ENCODE measurements at regions not wholly inside any gene's neighbourhood (a gene's known extent, or its start where the extent isn't known, plus 50 kb on each side); places are given as distances from the start of the nearest gene placed in this dataset.
A peak's percentile ranks its signal among the peaks of the same experiment; 100 is the strongest.

DNA sequence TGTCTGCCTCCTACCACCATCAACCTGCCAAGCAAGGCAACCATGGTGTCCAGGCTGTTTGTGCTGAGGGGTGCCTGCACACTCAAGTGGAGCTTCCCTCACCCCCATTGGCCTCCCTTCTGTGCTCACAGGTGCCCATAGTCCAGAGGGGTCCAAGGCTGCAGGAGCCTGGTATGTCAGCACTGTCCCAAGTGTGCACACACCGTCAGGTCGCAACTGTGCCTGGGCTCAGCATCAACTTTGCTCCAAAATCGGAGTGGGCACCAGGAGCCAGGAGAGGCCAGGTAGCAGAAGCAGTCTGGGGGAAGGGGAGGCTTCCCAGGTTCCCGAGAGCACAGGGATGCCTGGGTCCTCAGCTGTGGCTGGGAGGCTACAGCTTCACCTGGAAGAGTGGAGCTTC lies 1528.2 kb upstream of the SLC39A10 start:
- ATAC-seq (no peak), DNase-seq (peak in 1 of 4 donors; percentile 33)
- no peak overlapping the region for H3K27ac ChIP-seq
- peaks cover 0 to 9% of the 10 kb centered on the region in 2 donors for H3K9me3 ChIP-seq
- no peaks in the 10 kb centered on the region for H3K4me1 ChIP-seq
- no peaks in the 10 kb centered on the region for H3K36me3 ChIP-seq
- H3K27me3 ChIP-seq, result no peaks in the 10 kb centered on the region
- intact Hi-C loops (cut with DNase I), result no loop called here
- TF ChIP-seq, protein P1, sequence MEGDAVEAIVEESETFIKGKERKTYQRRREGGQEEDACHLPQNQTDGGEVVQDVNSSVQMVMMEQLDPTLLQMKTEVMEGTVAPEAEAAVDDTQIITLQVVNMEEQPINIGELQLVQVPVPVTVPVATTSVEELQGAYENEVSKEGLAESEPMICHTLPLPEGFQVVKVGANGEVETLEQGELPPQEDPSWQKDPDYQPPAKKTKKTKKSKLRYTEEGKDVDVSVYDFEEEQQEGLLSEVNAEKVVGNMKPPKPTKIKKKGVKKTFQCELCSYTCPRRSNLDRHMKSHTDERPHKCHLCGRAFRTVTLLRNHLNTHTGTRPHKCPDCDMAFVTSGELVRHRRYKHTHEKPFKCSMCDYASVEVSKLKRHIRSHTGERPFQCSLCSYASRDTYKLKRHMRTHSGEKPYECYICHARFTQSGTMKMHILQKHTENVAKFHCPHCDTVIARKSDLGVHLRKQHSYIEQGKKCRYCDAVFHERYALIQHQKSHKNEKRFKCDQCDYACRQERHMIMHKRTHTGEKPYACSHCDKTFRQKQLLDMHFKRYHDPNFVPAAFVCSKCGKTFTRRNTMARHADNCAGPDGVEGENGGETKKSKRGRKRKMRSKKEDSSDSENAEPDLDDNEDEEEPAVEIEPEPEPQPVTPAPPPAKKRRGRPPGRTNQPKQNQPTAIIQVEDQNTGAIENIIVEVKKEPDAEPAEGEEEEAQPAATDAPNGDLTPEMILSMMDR (IDR thresholded peaks at IDR 0.05), result no peak
- H3K4me3 ChIP-seq, result no peak overlapping the region

DNA sequence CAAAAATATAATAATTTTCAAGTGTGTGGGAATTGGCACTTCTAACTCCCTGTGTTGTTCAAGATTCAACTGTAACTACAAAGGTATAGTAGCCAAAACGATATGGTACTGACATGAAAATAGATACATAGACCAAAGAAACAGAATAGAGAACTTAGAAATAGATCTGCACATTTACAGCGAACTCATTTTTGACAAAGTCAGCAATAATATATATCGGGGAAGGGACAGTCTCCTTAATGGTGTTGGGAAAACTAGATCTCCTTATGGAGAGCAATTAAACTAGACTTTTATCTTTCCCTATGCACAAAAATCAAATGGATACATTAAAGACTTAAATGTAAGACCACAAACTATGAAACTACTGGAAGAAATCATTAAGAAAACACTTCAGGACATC lies 1530.6 kb upstream of the SLC39A10 start:
- H3K36me3 ChIP-seq, result no peaks in the 10 kb centered on the region
- no peak overlapping the region for H3K4me3 ChIP-seq
- no peak overlapping the region for H3K27ac ChIP-seq
- peaks cover 0 to 9% of the 10 kb centered on the region in 2 donors for H3K9me3 ChIP-seq
- H3K4me1 ChIP-seq, result no peaks in the 10 kb centered on the region
- TF ChIP-seq, protein P1 (IDR thresholded peaks at IDR 0.05), result no peak
- H3K27me3 ChIP-seq, result no peaks in the 10 kb centered on the region
- ATAC-seq (no peak), DNase-seq (no peak)
- intact Hi-C loops (cut with DNase I), result no loop called here

DNA sequence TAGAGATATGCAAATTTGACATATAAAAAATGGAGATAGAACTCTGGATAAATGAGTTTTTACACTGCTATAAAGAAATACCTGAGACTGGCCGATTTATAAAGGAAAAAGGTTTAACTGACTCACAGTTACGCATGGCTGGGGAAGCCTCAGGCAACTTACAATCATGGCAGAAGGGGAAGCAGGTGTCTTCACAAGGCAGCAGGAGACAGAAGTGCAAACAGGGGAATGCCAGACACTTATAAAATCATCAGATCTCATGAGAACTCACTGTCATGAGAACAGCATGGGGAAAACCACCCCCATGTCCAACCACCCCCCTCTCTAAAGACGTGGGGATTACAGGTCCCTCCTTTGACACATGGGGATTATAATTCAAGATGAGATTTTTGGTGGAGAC lies 1540.2 kb upstream of the SLC39A10 start:
- TF ChIP-seq, protein P1 (IDR thresholded peaks at IDR 0.05), result no peak

DNA sequence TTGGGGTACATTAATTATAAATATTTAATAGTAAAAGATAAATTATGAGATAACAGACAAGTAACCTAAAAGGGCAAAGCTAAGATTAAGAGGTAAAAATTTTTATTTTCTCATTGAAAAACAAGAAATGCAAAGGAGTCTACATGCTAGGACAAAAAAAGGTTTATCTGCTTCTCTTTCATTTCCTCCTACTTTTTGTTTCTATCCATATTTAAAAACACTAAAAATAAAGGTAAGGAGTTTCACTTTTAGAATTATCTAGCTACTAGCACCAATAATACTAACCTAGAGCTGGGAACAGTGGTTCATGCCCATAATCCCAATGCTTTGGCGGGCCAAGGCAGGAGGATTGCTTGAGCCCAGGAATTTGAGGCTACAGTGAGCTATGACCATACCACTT lies 1551.7 kb upstream of the SLC39A10 start:
- intact Hi-C loops (cut with DNase I), result no loop called here
- H3K36me3 ChIP-seq, result no peaks in the 10 kb centered on the region
- no peaks in the 10 kb centered on the region for H3K4me1 ChIP-seq
- ATAC-seq, result no peak
- no peak for DNase-seq
- no peak overlapping the region for H3K4me3 ChIP-seq
- H3K9me3 ChIP-seq, result no peaks in the 10 kb centered on the region
- H3K27me3 ChIP-seq, result no peaks in the 10 kb centered on the region
- H3K27ac ChIP-seq, result no peak overlapping the region
- TF ChIP-seq, protein P1 (IDR thresholded peaks at IDR 0.05), result no peak

More for the DNA sequence above, 1540.2 kb upstream of the SLC39A10 start:
- no peak overlapping the region for H3K27ac ChIP-seq
- H3K9me3 ChIP-seq, result no peaks in the 10 kb centered on the region
- ATAC-seq (no peak), DNase-seq (no peak)
- no peaks in the 10 kb centered on the region for H3K36me3 ChIP-seq
- no peaks in the 10 kb centered on the region for H3K27me3 ChIP-seq
- H3K4me3 ChIP-seq, result no peak overlapping the region
- intact Hi-C loops (cut with DNase I), result no loop called here
- H3K4me1 ChIP-seq, result no peaks in the 10 kb centered on the region

DNA sequence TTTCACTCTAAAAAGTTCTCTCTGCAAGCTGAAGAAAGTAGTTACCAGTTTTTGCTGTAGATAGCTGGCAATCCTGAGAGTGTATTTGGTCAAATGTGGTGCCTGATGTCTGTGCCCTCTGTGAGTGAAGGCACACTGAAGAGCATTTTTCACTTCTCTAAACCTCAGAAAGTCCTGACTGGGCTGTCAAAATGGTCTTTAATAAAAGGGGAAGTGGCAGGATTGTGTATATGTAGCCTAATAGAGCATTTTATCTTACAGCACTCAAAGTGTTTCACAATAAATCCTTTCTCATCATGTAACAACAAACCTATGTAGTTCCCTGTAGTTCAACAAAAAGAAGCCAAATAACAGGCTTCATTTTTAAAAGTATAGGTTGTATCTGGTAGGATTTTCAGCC lies 1552.3 kb upstream of the SLC39A10 start:
- H3K27ac ChIP-seq, result no peak overlapping the region
- intact Hi-C loops (cut with DNase I), result no loop called here

More for the DNA sequence above, 1552.3 kb upstream of the SLC39A10 start:
- no peaks in the 10 kb centered on the region for H3K36me3 ChIP-seq
- DNase-seq (peak in 1 of 4 donors; percentile 1), ATAC-seq (peak; percentile 56)
- no peaks in the 10 kb centered on the region for H3K27me3 ChIP-seq
- TF ChIP-seq, protein P1 (IDR thresholded peaks at IDR 0.05), result no peak
- no peaks in the 10 kb centered on the region for H3K4me1 ChIP-seq
- no peaks in the 10 kb centered on the region for H3K9me3 ChIP-seq
- H3K4me3 ChIP-seq, result no peak overlapping the region

Measured in left lung (tissue), 4 donors.